GM12878 (cell line): ENCODE measurements at regions not wholly inside any gene's neighbourhood (a gene's known extent, or its start where the extent isn't known, plus 50 kb on each side); places are given as distances from the start of the nearest gene placed in this dataset.

Experiments
- ATAC-seq: fragments of 200-7000 bp; cut with Tn5 transposase; 3 replicates; pipeline ENCODE4 v1.9.1; 2020; ENCODE audit warnings: mild to moderate bottlenecking, moderate library complexity
- BruUV-seq: library from RNA; stranded (reverse); fragments of 400-500 nt; replicated peaks from 2 replicates; lab custom pipeline; 2021; lab: Mats Ljungman, UMichigan
- CTCF ChIA-PET: fragments of 300-600 bp; sonication (Branson Sonifier 250); formaldehyde crosslinking; extraction: SDS; loops from one replicate; lab custom pipeline; 2021; ENCODE audit warnings: inconsistent platforms; lab: Yijun Ruan, JAX
- POLR2A ChIA-PET: fragments of 350-600 bp; formaldehyde crosslinking; extraction: SDS; loops from one replicate; lab custom pipeline; 2021; ENCODE audit warnings: inconsistent platforms; lab: Charles Lee
- RAD21 ChIA-PET: fragments of 300-600 bp; sonication (Branson Sonifier 250); formaldehyde crosslinking; loops from one replicate; lab custom pipeline; 2023; ENCODE audit warnings: antibody characterized with exemption; ENCODE audit not compliant: unreplicated experiment; lab: Charles Lee
- SMC1A ChIA-PET: fragments of 300-600 bp; sonication (Branson Sonifier 250); formaldehyde crosslinking; loops from one replicate; lab custom pipeline; 2023; ENCODE audit not compliant: unreplicated experiment, uncharacterized antibody; lab: Charles Lee
- DNase-seq: peaks from one replicate; pipeline ENCODE4 v3.0.0-alpha.2; 2011; ENCODE audit warnings: low read depth, low spot score
- FAIRE-seq: peaks from 3 replicates; lab custom pipeline; 2011; peaks lifted over from hg19 to GRCh38; lab: Jason Lieb, UNC
- H2AFZ ChIP-seq: 2 replicates; pipeline ENCODE4 v1.6.0; 2011; ENCODE audit warnings: low read depth, low read length, control low read depth; ENCODE audit not compliant: control insufficient read depth
- H3K27ac ChIP-seq: 2 replicates; pipeline ENCODE4 v1.5.1; 2011; ENCODE audit warnings: control low read depth; ENCODE audit not compliant: control insufficient read depth, insufficient read depth
- H3K27me3 ChIP-seq, 2 experiments: replicated peaks in 1 of 2; 2 replicates each; pipeline versions ENCODE4 v1.6.0 to v1.6.1; 2011; ENCODE audit warnings: low read length in 1 of 2; ENCODE audit not compliant: control insufficient read depth in 2 of 2, insufficient read depth in 2 of 2
- H3K36me3 ChIP-seq, 2 experiments: 2 replicates each; pipeline ENCODE4 v1.5.1; 2011; ENCODE audit warnings: low read length in 1 of 2; ENCODE audit not compliant: control insufficient read depth in 2 of 2, insufficient read depth in 2 of 2
- H3K4me1 ChIP-seq: 2 replicates; pipeline ENCODE4 v1.6.1; 2011; ENCODE audit warnings: mild to moderate bottlenecking, low read length, moderate library complexity, mixed read lengths; ENCODE audit not compliant: control insufficient read depth, insufficient read depth
- H3K4me2 ChIP-seq: 2 replicates; pipeline ENCODE4 v1.6.0; 2011; ENCODE audit warnings: control low read depth; ENCODE audit not compliant: control insufficient read depth, insufficient read depth
- H3K4me3 ChIP-seq: fragments of 200-600 bp; sonication (generic); 2 replicates; pipeline ENCODE4 v1.5.1; 2016
- H3K79me2 ChIP-seq: 2 replicates; pipeline ENCODE4 v1.6.0; 2011; ENCODE audit warnings: low read length; ENCODE audit not compliant: control insufficient read depth, insufficient read depth
- H3K9ac ChIP-seq: 2 replicates; pipeline ENCODE4 v1.8.0; 2011; ENCODE audit warnings: low read length, control low read depth, mixed read lengths; ENCODE audit not compliant: control insufficient read depth, insufficient read depth
- H3K9me3 ChIP-seq: replicated peaks from 3 replicates; pipeline ENCODE4 v1.5.1; 2011; ENCODE audit warnings: mild to moderate bottlenecking, low read length; ENCODE audit not compliant: control insufficient read depth, insufficient read depth
- H4K20me1 ChIP-seq: 2 replicates; pipeline ENCODE4 v1.6.0; 2011; ENCODE audit not compliant: control insufficient read depth, insufficient read depth
- CREB1 ChIP-seq: IDR thresholded peaks from 2 replicates; pipeline ENCODE4 v1.6.1; 2012; ENCODE audit warnings: low read depth, mild to moderate bottlenecking, inconsistent platforms
- IKZF2 ChIP-seq, 2 experiments: fragments of 450-650 bp; IDR thresholded peaks; 2 replicates each; pipeline ENCODE4 v1.6.1; 2017; ENCODE audit warnings: mild to moderate bottlenecking in 2 of 2, moderate library complexity in 2 of 2
- JUNB ChIP-seq: IDR thresholded peaks from 2 replicates; pipeline ENCODE4 v1.6.1; 2016; ENCODE audit warnings: antibody characterized with exemption, mild to moderate bottlenecking
- NR2C1 ChIP-seq: fragments of 450-650 bp; IDR thresholded peaks from 2 replicates; pipeline ENCODE4 v1.6.1; 2017; ENCODE audit warnings: antibody characterized with exemption, mild to moderate bottlenecking, moderate library complexity
- PAX5 ChIP-seq: IDR thresholded peaks from 2 replicates; pipeline ENCODE4 v1.6.1; 2011; ENCODE audit warnings: low read depth, low read length, borderline replicate concordance
- POLR2A ChIP-seq: IDR thresholded peaks from 2 replicates; pipeline ENCODE4 v1.6.1; 2011; ENCODE audit warnings: low read depth, mild to moderate bottlenecking, low read length
- POLR2AphosphoS5 ChIP-seq: IDR thresholded peaks from 2 replicates; pipeline ENCODE4 v1.6.1; 2011; ENCODE audit warnings: mild to moderate bottlenecking, low read length, inconsistent platforms
- SIX5 ChIP-seq: IDR thresholded peaks from 2 replicates; pipeline ENCODE4 v1.6.1; 2011; ENCODE audit warnings: mild to moderate bottlenecking, low read depth, low read length, moderate library complexity; ENCODE audit not compliant: severe bottlenecking
- SPI1 ChIP-seq: IDR thresholded peaks from 2 replicates; pipeline ENCODE4 v1.6.1; 2011; ENCODE audit warnings: low read depth, mild to moderate bottlenecking, low read length, moderate library complexity, borderline replicate concordance; ENCODE audit not compliant: insufficient read depth
- SRF ChIP-seq, 2 experiments: IDR thresholded peaks; 2 replicates each; pipeline ENCODE4 v1.6.1; 2011; ENCODE audit warnings: low read depth in 2 of 2, low read length in 2 of 2, mild to moderate bottlenecking in 1 of 2, moderate library complexity in 1 of 2
- SUZ12 ChIP-seq: fragments of 200-600 bp; sonication (generic); IDR thresholded peaks from one replicate; pipeline ENCODE4 v1.6.1; 2018; ENCODE audit warnings: antibody characterized with exemption, mild to moderate bottlenecking; ENCODE audit not compliant: unreplicated experiment
- ZNF24 ChIP-seq: fragments of 450-650 bp; IDR thresholded peaks from 2 replicates; pipeline ENCODE4 v1.6.1; 2017; ENCODE audit warnings: antibody characterized with exemption, mild to moderate bottlenecking
- WGBS: methylation state at CpG from one replicate; pipeline ENCODE4 v1.1.6; 2016; ENCODE audit warnings: low lambda C conversion rate; ENCODE audit not compliant: insufficient replicate concordance, insufficient coverage; ENCODE audit errors: missing lambda C conversion rate; 5-methylcytosine and 5-hydroxymethylcytosine counted together
- in situ Hi-C: fragments of 300-500 bp; cut with MboI; formaldehyde crosslinking; loops from 9 replicates; pipeline ENCODE4 v1.14.3; 2018; ENCODE audit warnings: mixed read lengths
- intact Hi-C: fragments of 100-400 bp; cut with micrococcal nuclease; formaldehyde crosslinking; loops from one replicate; pipeline ENCODE4 v1.14.2; 2022; ENCODE audit not compliant: unreplicated experiment
- TF ChIP-seq, protein P1 (sequence below): IDR thresholded peaks from 2 replicates; pipeline ENCODE4 v1.6.1; 2011; ENCODE audit warnings: low read depth, mild to moderate bottlenecking, low read length, moderate library complexity, borderline replicate concordance; ENCODE audit errors: extremely low read depth
- TF ChIP-seq, protein P2 (sequence below): IDR thresholded peaks from 2 replicates; pipeline ENCODE4 v1.6.1; 2012; ENCODE audit warnings: low read length, inconsistent platforms

DNA sequence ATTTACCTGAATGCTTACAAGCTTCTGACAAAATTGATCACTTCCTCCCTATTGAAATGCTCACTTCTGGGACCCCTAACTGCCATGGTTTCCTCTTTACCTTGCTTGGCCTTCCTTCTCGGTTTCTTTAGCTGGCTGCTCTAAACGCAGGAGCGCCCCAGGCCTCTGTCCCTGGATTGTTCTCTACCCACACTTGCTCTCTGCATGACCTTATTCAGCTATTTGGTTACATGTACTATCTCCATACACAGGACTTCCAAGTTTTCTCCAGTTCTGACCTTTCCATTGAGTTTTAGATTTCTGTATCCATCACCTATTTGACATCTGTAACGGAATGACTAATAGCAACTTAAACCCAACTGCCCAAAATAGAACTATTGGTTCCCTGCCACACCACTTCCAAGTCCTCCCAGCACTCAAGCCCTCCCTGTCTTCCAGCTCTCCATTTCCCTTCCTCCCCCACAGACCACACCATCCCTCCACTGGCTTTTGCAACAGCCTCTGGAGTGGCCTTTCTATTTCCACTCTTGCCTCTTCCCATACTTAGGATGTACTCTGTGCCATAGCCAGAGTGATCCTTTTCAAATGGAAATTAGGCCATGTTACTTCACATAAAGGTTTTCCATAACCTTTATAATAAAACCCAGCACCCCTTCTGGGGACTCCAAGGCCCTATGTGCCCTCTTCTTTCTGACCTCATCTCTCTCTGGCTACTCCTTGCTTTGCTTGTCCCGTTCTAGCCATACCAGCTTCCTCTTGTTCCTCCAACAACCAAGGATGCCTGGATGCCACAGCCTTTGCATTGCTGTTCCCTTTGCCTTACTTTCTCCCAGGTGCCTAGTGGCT is 202.2 kb downstream of the AEBP2 start (continued):
- TF ChIP-seq IKZF2 (IDR thresholded peaks at IDR 0.05): no peak

DNA sequence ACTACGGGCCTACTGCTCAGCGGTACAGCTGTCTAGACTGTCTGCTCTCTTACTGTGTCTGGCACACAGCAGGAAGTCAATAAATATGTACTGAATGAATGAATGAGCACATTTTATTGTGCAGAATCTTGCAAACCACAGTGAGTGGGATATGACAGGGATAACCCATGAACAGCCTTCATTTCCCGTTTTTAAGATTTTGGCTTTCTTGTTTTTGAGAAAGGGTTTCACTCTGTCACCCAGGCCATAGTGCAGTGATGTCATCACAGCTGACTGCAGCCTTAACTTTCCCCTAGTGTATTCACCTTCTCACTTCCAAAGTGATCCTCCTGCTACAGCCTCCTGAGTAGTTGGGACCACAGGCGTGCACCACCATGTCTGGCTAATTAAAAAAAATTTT is 203.1 kb downstream of the AEBP2 start:
- intact Hi-C loops (no loop called here), in situ Hi-C loops (no loop called here)
- Histone ChIP-seq H4K20me1 (no peaks in the 10 kb centered on the region), H3K79me2 (no peaks in the 10 kb centered on the region), H3K27me3 (no peaks in the 10 kb centered on the region), H3K4me1 (no peaks in the 10 kb centered on the region), H3K4me2 (no peak overlapping the region)
- no peak for DNase-seq
- POLR2A ChIA-PET: no interaction called here
- no peak for FAIRE-seq
- no peak for TF ChIP-seq POLR2A
- no peak for TF ChIP-seq NR2C1
- TF ChIP-seq CREB1: no peak
- no peak for TF ChIP-seq POLR2AphosphoS5
- no peak for TF ChIP-seq JUNB
- TF ChIP-seq, protein P1, sequence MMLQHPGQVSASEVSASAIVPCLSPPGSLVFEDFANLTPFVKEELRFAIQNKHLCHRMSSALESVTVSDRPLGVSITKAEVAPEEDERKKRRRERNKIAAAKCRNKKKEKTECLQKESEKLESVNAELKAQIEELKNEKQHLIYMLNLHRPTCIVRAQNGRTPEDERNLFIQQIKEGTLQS: no peak
- no peak for TF ChIP-seq SIX5
- no peak for TF ChIP-seq SUZ12
- no peak for TF ChIP-seq SRF (IDR thresholded peaks at IDR 0.05; ENCODE audit: low read depth in 2 of 2, low read length in 2 of 2)
- TF ChIP-seq, protein P2, sequence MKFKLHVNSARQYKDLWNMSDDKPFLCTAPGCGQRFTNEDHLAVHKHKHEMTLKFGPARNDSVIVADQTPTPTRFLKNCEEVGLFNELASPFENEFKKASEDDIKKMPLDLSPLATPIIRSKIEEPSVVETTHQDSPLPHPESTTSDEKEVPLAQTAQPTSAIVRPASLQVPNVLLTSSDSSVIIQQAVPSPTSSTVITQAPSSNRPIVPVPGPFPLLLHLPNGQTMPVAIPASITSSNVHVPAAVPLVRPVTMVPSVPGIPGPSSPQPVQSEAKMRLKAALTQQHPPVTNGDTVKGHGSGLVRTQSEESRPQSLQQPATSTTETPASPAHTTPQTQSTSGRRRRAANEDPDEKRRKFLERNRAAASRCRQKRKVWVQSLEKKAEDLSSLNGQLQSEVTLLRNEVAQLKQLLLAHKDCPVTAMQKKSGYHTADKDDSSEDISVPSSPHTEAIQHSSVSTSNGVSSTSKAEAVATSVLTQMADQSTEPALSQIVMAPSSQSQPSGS: no peak
- 0 out of 2 replicates have a peak, but pooled peaks have one; percentile 11 for TF ChIP-seq SPI1
- peak; percentile 75 for TF ChIP-seq ZNF24
- TF ChIP-seq PAX5: no peak
- TF ChIP-seq, all 136 proteins: peak for 2
- RAD21 ChIA-PET: interaction anchor here (0.7 kb wide), 1 partner anchor 262 kb away, joined by 3 read pairs; no protein-coding TSS in a partner anchor
- Histone ChIP-seq H3K4me3 (no peak overlapping the region), H3K9me3 (peaks cover 3% of the 10 kb centered on the region; the same call in 2 of the 3 replicates), H3K9ac (no peak overlapping the region), H2AFZ (no peak overlapping the region), H3K36me3 (no peaks in the 10 kb centered on the region), H3K27ac (no peak overlapping the region)
- SMC1A ChIA-PET: no interaction called here
- BruUV-seq: no TSS peak
- WGBS: 72% methylated on average over 4 of the region's 4 CpGs
- CTCF ChIA-PET: no interaction called here
- ATAC-seq: peak; percentile 21
